ENCODE measurements at regions not wholly inside any gene's neighbourhood (a gene's known extent, or its start where the extent isn't known, plus 50 kb on each side); places are given as distances from the start of the nearest gene placed in this dataset.
A peak's percentile ranks its signal among the peaks of the same experiment; 100 is the strongest.

DNA sequence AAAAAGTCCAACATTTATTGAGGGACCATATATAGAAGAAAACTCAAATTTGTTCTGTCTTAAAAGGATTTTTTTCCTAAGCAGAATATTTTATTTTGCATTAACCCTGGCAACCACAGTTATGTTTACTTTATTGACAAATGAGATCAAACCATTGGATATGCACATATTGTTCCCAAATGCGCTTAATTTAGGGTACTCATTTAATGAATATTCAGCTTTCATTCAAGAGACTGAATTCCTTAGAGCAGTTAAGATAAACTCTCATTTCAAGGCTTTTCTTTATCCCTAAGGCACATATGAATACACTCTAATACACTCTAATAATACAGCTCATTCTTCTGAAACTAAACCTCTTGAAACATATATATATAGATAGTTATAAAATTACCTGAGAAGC is 150.2 kb downstream of the HMHB1 start:
- TF ChIP-seq, protein P1, sequence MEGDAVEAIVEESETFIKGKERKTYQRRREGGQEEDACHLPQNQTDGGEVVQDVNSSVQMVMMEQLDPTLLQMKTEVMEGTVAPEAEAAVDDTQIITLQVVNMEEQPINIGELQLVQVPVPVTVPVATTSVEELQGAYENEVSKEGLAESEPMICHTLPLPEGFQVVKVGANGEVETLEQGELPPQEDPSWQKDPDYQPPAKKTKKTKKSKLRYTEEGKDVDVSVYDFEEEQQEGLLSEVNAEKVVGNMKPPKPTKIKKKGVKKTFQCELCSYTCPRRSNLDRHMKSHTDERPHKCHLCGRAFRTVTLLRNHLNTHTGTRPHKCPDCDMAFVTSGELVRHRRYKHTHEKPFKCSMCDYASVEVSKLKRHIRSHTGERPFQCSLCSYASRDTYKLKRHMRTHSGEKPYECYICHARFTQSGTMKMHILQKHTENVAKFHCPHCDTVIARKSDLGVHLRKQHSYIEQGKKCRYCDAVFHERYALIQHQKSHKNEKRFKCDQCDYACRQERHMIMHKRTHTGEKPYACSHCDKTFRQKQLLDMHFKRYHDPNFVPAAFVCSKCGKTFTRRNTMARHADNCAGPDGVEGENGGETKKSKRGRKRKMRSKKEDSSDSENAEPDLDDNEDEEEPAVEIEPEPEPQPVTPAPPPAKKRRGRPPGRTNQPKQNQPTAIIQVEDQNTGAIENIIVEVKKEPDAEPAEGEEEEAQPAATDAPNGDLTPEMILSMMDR (IDR thresholded peaks at IDR 0.05), result no peak
- Histone ChIP-seq H3K36me3 (no peaks in the 10 kb centered on the region), H3K4me1 (no peaks in the 10 kb centered on the region), H3K9me3 (no peaks in the 10 kb centered on the region), H3K27me3 (no peaks in the 10 kb centered on the region), H3K27ac (no peak overlapping the region), H3K4me3 (no peak overlapping the region)
- no peak for DNase-seq
- 92 to 98% methylated on average over 1 of the region's 1 CpG for WGBS, 2 donors
- intact Hi-C loops (cut with DNase I), result loop anchor here in 1 of 10 donors (10.0 kb wide), 1 partner anchor 137 kb away; no protein-coding TSS in a partner anchor
- no peak for ATAC-seq

DNA sequence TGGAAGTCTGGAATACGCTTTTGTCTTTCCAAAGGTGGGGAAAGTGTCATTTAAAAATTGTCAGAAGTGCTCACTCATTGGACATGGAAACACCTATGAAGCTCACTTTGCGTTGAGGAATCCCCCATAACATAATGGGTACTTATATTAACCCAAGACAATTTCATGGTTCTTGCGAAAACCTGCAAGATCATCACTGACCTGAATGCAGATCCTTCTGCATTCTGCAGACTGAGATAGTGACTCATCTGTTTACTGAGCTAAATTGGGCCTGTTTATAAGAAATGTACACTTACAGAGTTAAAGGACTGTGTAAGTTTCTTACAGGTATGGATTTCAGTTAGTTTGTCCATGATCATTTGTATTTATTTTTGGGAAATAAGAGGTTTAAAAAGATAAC is 153.0 kb downstream of the HMHB1 start:
- H3K27me3 ChIP-seq, result no peaks in the 10 kb centered on the region
- no peaks in the 10 kb centered on the region for H3K9me3 ChIP-seq
- intact Hi-C loops (cut with DNase I), result loop anchor here in 1 of 10 donors (10.0 kb wide), 1 partner anchor 140 kb away; no protein-coding TSS in a partner anchor
- no peak overlapping the region for H3K4me3 ChIP-seq
- 81 to 96% methylated on average over 3 of the region's 3 CpGs for WGBS, 2 donors
- H3K27ac ChIP-seq, result no peak overlapping the region
- TF ChIP-seq, protein P1 (IDR thresholded peaks at IDR 0.05), result no peak
- no peaks in the 10 kb centered on the region for H3K4me1 ChIP-seq
- ATAC-seq (no peak), DNase-seq (no peak)
- no peaks in the 10 kb centered on the region for H3K36me3 ChIP-seq

DNA sequence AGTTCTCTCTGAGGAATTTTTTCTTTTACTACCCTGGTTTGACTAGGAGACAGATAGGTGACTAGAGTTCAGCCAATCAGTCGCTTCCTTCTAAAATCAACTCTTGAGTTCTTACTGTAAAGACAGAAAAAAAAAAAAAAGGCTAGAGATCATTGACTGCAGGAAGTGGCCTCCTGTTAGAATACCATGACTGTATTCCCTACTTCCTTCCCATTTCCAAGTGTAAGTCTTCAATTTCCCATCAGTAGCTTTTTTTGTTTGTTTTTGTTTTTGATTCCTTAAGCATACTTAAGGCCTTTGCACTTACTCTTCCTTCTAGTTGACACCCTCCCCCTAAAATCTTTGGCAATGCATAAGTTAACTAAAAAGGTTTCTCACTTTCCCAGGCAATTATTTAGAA is 154.3 kb downstream of the HMHB1 start:
- 91 to 95% methylated on average over 1 of the region's 1 CpG for WGBS, 2 donors
- H3K4me3 ChIP-seq, result no peak overlapping the region
- TF ChIP-seq, protein P1 (IDR thresholded peaks at IDR 0.05), result no peak
- intact Hi-C loops (cut with DNase I), result loop anchor here in 1 of 10 donors (10.0 kb wide), 1 partner anchor 141 kb away; no protein-coding TSS in a partner anchor
- H3K9me3 ChIP-seq, result no peaks in the 10 kb centered on the region
- H3K36me3 ChIP-seq, result no peaks in the 10 kb centered on the region
- DNase-seq (no peak), ATAC-seq (no peak)
- no peak overlapping the region for H3K27ac ChIP-seq
- no peaks in the 10 kb centered on the region for H3K27me3 ChIP-seq
- H3K4me1 ChIP-seq, result no peaks in the 10 kb centered on the region

DNA sequence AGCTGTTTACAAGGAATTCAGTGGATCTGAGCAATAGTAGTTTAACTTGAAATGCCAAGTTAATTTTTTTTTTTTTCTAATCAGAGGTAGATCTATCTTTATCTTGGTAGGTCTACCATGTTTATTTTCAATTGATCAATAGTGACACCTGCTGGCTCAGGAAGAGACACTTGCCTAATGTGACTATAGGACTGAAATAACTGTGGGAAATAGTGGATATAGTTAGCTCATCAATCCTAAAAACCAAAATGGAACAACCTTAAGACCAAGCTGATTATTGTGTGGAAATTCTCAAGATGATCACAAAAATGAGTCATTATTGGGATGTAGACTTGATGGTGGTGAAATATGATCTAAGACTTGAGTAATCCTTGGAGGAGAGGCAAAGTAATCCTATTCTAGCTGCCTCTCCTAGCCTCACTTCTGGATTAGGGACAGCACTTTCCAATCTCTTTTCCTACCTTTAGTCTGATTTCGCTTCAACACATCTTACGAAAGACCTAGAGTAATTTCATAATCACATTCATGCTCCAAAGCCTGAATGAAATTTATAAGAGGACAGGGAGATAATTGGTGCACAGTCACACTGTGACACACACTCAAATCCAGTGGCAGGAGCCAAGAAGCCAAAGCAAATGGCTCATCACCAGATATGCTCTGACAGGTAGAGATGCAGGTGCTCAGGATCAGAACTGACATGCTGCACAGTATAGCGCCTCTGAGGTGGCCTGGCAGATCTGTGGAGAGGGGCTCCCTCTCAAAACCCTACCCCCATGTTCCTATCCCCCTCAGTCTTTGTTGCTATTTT is 156.3 kb downstream of the HMHB1 start:
- no peak for DNase-seq
- H3K36me3 ChIP-seq, result no peaks in the 10 kb centered on the region
- TF ChIP-seq, protein P1 (IDR thresholded peaks at IDR 0.05), result peak in 6 of 9 donors; percentile 45 to 60 (median 56)
- ATAC-seq, result peak in 2 of 8 donors; percentile 43 to 59
- H3K27ac ChIP-seq, result no peak overlapping the region
- 95% methylated on average over 3 of the region's 3 CpGs for WGBS, 2 donors
- H3K4me1 ChIP-seq, result no peaks in the 10 kb centered on the region
- H3K9me3 ChIP-seq, result no peaks in the 10 kb centered on the region
- intact Hi-C loops (cut with DNase I), result loop anchor here in 1 of 10 donors (10.0 kb wide), 1 partner anchor 143 kb away; no protein-coding TSS in a partner anchor
- no peak overlapping the region for H3K4me3 ChIP-seq
- H3K27me3 ChIP-seq, result no peaks in the 10 kb centered on the region

Measured in heart right ventricle (tissue), 16 donors.